GM12878 (cell line): ENCODE measurements at regions not wholly inside any gene's neighbourhood (a gene's known extent, or its start where the extent isn't known, plus 50 kb on each side); places are given as distances from the start of the nearest gene placed in this dataset.

ENCODE experiments used
- ATAC-seq: fragments of 200-7000 bp; cut with Tn5 transposase; 3 replicates; pipeline ENCODE4 v1.9.1; 2020; ENCODE audit warnings: mild to moderate bottlenecking, moderate library complexity
- BruUV-seq: library from RNA; stranded (reverse); fragments of 400-500 nt; replicated peaks from 2 replicates; lab custom pipeline; 2021; lab: Mats Ljungman, UMichigan
- CTCF ChIA-PET: fragments of 300-600 bp; sonication (Branson Sonifier 250); formaldehyde crosslinking; extraction: SDS; loops from one replicate; lab custom pipeline; 2021; ENCODE audit warnings: inconsistent platforms; lab: Yijun Ruan, JAX
- POLR2A ChIA-PET: fragments of 350-600 bp; formaldehyde crosslinking; extraction: SDS; loops from one replicate; lab custom pipeline; 2021; ENCODE audit warnings: inconsistent platforms; lab: Charles Lee
- RAD21 ChIA-PET: fragments of 300-600 bp; sonication (Branson Sonifier 250); formaldehyde crosslinking; loops from one replicate; lab custom pipeline; 2023; ENCODE audit warnings: antibody characterized with exemption; ENCODE audit not compliant: unreplicated experiment; lab: Charles Lee
- SMC1A ChIA-PET: fragments of 300-600 bp; sonication (Branson Sonifier 250); formaldehyde crosslinking; loops from one replicate; lab custom pipeline; 2023; ENCODE audit not compliant: unreplicated experiment, uncharacterized antibody; lab: Charles Lee
- DNase-seq: peaks from one replicate; pipeline ENCODE4 v3.0.0-alpha.2; 2011; ENCODE audit warnings: low read depth, low spot score
- FAIRE-seq: peaks from 3 replicates; lab custom pipeline; 2011; peaks lifted over from hg19 to GRCh38; lab: Jason Lieb, UNC
- H2AFZ ChIP-seq: 2 replicates; pipeline ENCODE4 v1.6.0; 2011; ENCODE audit warnings: low read depth, low read length, control low read depth; ENCODE audit not compliant: control insufficient read depth
- H3K27ac ChIP-seq: 2 replicates; pipeline ENCODE4 v1.5.1; 2011; ENCODE audit warnings: control low read depth; ENCODE audit not compliant: control insufficient read depth, insufficient read depth
- H3K27me3 ChIP-seq, 2 experiments: replicated peaks in 1 of 2; 2 replicates each; pipeline versions ENCODE4 v1.6.0 to v1.6.1; 2011; ENCODE audit warnings: low read length in 1 of 2; ENCODE audit not compliant: control insufficient read depth in 2 of 2, insufficient read depth in 2 of 2
- H3K36me3 ChIP-seq, 2 experiments: 2 replicates each; pipeline ENCODE4 v1.5.1; 2011; ENCODE audit warnings: low read length in 1 of 2; ENCODE audit not compliant: control insufficient read depth in 2 of 2, insufficient read depth in 2 of 2
- H3K4me1 ChIP-seq: 2 replicates; pipeline ENCODE4 v1.6.1; 2011; ENCODE audit warnings: mild to moderate bottlenecking, low read length, moderate library complexity, mixed read lengths; ENCODE audit not compliant: control insufficient read depth, insufficient read depth
- H3K4me2 ChIP-seq: 2 replicates; pipeline ENCODE4 v1.6.0; 2011; ENCODE audit warnings: control low read depth; ENCODE audit not compliant: control insufficient read depth, insufficient read depth
- H3K4me3 ChIP-seq: fragments of 200-600 bp; sonication (generic); 2 replicates; pipeline ENCODE4 v1.5.1; 2016
- H3K79me2 ChIP-seq: 2 replicates; pipeline ENCODE4 v1.6.0; 2011; ENCODE audit warnings: low read length; ENCODE audit not compliant: control insufficient read depth, insufficient read depth
- H3K9ac ChIP-seq: 2 replicates; pipeline ENCODE4 v1.8.0; 2011; ENCODE audit warnings: low read length, control low read depth, mixed read lengths; ENCODE audit not compliant: control insufficient read depth, insufficient read depth
- H3K9me3 ChIP-seq: replicated peaks from 3 replicates; pipeline ENCODE4 v1.5.1; 2011; ENCODE audit warnings: mild to moderate bottlenecking, low read length; ENCODE audit not compliant: control insufficient read depth, insufficient read depth
- H4K20me1 ChIP-seq: 2 replicates; pipeline ENCODE4 v1.6.0; 2011; ENCODE audit not compliant: control insufficient read depth, insufficient read depth
- CBX3 ChIP-seq: fragments of 200-600 bp; sonication (generic); IDR thresholded peaks from 2 replicates; pipeline ENCODE4 v1.6.1; 2016; ENCODE audit warnings: low read depth, borderline replicate concordance
- KDM1A ChIP-seq: fragments of 200-600 bp; sonication (generic); IDR thresholded peaks from 2 replicates; pipeline ENCODE4 v1.6.1; 2016; ENCODE audit warnings: borderline replicate concordance
- SIN3A ChIP-seq: IDR thresholded peaks from 2 replicates; pipeline ENCODE4 v1.6.1; 2012; ENCODE audit warnings: low read depth, low read length, improper control_type of control experiment
- STAT1 ChIP-seq: fragments of 450-650 bp; conservative IDR thresholded peaks from 2 replicates; pipeline ENCODE4 v1.6.1; 2014; ENCODE audit warnings: antibody characterized with exemption, mild to moderate bottlenecking
- YBX1 ChIP-seq: fragments of 450-650 bp; IDR thresholded peaks from 2 replicates; pipeline ENCODE4 v1.6.1; 2016; ENCODE audit warnings: antibody characterized with exemption
- WGBS: methylation state at CpG from one replicate; pipeline ENCODE4 v1.1.6; 2016; ENCODE audit warnings: low lambda C conversion rate; ENCODE audit not compliant: insufficient replicate concordance, insufficient coverage; ENCODE audit errors: missing lambda C conversion rate; 5-methylcytosine and 5-hydroxymethylcytosine counted together
- in situ Hi-C: fragments of 300-500 bp; cut with MboI; formaldehyde crosslinking; loops from 9 replicates; pipeline ENCODE4 v1.14.3; 2018; ENCODE audit warnings: mixed read lengths
- intact Hi-C: fragments of 100-400 bp; cut with micrococcal nuclease; formaldehyde crosslinking; loops from one replicate; pipeline ENCODE4 v1.14.2; 2022; ENCODE audit not compliant: unreplicated experiment
- TF ChIP-seq, protein P1 (sequence below): IDR thresholded peaks from 2 replicates; pipeline ENCODE4 v1.6.1; 2011; ENCODE audit warnings: mild to moderate bottlenecking, low read depth, low read length, moderate library complexity; ENCODE audit not compliant: insufficient replicate concordance
- TF ChIP-seq, protein P2 (sequence below), 3 experiments: IDR thresholded peaks in 2 of 3; conservative IDR thresholded peaks in 1 of 3; 2 replicates each; pipeline ENCODE4 v1.5.1; 2011; ENCODE audit warnings: low read depth in 3 of 3, low read length in 3 of 3, mild to moderate bottlenecking in 3 of 3, control low read depth in 2 of 3, moderate library complexity in 2 of 3, inconsistent platforms in 1 of 3, mixed read lengths in 1 of 3; ENCODE audit not compliant: control insufficient read depth in 2 of 3, insufficient read depth in 1 of 3; ENCODE audit errors: extremely low read depth in 1 of 3
- TF ChIP-seq, protein P3 (sequence below): fragments of 450-650 bp; IDR thresholded peaks from 2 replicates; pipeline ENCODE4 v1.6.1; 2017; ENCODE audit warnings: mild to moderate bottlenecking
- TF ChIP-seq, protein P4 (sequence below): fragments of 150-350 bp; IDR thresholded peaks from 2 replicates; pipeline ENCODE4 v1.6.1; 2014; ENCODE audit warnings: mild to moderate bottlenecking, low read depth, low read length

DNA sequence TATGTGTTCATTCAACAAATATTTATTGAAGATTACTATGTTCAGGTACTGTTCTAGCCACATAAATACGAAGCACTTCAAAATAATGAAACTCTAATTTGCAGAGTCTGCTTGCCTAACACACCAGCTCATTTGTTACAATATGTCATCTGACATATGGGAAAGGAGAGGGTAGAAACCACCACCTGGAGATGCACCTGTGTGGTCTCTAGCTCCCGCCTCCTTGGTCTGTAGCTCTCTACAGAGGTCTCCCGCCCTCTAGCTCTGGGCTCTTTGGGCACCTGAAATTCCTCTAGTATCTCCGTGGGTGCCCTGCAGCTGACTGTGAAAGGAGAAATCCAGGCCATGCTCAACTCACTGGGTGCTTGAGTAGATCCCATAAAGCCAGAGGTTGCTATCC is 51.4 kb upstream of the DBX1 start:
- FAIRE-seq (no peak), ATAC-seq (no peak), DNase-seq (no peak)
- ChIA-PET CTCF (no interaction called here), RAD21 (no interaction called here), POLR2A (no interaction called here), SMC1A (no interaction called here)
- Histone ChIP-seq H3K9me3 (no peaks in the 10 kb centered on the region), H3K27ac (no peak overlapping the region), H2AFZ (no peak overlapping the region), H3K79me2 (no peaks in the 10 kb centered on the region), H3K27me3 (peaks cover 6 to 18% of the 10 kb centered on the region in 2 experiments; a peak in 3 of 4 replicates), H3K36me3 (no peaks in the 10 kb centered on the region), H3K4me3 (no peak overlapping the region), H3K4me1 (no peaks in the 10 kb centered on the region), H3K4me2 (no peak overlapping the region), H3K9ac (no peak overlapping the region), H4K20me1 (no peaks in the 10 kb centered on the region)
- in situ Hi-C loops = no loop called here
- TF ChIP-seq YBX1 (no peak), KDM1A (no peak), SIN3A (no peak), STAT1 (no peak), CBX3 (no peak)
- TF ChIP-seq, protein P1, sequence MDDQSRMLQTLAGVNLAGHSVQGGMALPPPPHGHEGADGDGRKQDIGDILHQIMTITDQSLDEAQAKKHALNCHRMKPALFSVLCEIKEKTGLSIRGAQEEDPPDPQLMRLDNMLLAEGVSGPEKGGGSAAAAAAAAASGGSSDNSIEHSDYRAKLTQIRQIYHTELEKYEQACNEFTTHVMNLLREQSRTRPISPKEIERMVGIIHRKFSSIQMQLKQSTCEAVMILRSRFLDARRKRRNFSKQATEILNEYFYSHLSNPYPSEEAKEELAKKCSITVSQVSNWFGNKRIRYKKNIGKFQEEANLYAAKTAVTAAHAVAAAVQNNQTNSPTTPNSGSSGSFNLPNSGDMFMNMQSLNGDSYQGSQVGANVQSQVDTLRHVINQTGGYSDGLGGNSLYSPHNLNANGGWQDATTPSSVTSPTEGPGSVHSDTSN = no peak
- TF ChIP-seq, protein P2, sequence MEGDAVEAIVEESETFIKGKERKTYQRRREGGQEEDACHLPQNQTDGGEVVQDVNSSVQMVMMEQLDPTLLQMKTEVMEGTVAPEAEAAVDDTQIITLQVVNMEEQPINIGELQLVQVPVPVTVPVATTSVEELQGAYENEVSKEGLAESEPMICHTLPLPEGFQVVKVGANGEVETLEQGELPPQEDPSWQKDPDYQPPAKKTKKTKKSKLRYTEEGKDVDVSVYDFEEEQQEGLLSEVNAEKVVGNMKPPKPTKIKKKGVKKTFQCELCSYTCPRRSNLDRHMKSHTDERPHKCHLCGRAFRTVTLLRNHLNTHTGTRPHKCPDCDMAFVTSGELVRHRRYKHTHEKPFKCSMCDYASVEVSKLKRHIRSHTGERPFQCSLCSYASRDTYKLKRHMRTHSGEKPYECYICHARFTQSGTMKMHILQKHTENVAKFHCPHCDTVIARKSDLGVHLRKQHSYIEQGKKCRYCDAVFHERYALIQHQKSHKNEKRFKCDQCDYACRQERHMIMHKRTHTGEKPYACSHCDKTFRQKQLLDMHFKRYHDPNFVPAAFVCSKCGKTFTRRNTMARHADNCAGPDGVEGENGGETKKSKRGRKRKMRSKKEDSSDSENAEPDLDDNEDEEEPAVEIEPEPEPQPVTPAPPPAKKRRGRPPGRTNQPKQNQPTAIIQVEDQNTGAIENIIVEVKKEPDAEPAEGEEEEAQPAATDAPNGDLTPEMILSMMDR (IDR thresholded peaks at IDR 0.05 in 2 of 3, conservative IDR thresholded peaks at IDR 0.05 in 1 of 3; ENCODE audit: control insufficient read depth in 2 of 3, extremely low read depth in 1 of 3, insufficient read depth in 1 of 3, low read depth in 3 of 3, low read length in 3 of 3) = no peak
- TF ChIP-seq, protein P3, sequence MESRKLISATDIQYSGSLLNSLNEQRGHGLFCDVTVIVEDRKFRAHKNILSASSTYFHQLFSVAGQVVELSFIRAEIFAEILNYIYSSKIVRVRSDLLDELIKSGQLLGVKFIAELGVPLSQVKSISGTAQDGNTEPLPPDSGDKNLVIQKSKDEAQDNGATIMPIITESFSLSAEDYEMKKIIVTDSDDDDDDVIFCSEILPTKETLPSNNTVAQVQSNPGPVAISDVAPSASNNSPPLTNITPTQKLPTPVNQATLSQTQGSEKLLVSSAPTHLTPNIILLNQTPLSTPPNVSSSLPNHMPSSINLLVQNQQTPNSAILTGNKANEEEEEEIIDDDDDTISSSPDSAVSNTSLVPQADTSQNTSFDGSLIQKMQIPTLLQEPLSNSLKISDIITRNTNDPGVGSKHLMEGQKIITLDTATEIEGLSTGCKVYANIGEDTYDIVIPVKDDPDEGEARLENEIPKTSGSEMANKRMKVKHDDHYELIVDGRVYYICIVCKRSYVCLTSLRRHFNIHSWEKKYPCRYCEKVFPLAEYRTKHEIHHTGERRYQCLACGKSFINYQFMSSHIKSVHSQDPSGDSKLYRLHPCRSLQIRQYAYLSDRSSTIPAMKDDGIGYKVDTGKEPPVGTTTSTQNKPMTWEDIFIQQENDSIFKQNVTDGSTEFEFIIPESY = no peak
- TF ChIP-seq, protein P4, sequence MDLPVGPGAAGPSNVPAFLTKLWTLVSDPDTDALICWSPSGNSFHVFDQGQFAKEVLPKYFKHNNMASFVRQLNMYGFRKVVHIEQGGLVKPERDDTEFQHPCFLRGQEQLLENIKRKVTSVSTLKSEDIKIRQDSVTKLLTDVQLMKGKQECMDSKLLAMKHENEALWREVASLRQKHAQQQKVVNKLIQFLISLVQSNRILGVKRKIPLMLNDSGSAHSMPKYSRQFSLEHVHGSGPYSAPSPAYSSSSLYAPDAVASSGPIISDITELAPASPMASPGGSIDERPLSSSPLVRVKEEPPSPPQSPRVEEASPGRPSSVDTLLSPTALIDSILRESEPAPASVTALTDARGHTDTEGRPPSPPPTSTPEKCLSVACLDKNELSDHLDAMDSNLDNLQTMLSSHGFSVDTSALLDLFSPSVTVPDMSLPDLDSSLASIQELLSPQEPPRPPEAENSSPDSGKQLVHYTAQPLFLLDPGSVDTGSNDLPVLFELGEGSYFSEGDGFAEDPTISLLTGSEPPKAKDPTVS = no peak
- no TSS peak for BruUV-seq
- 0% methylated on average over 4 of the region's 4 CpGs for WGBS
- intact Hi-C loops = no loop called here
